ENCODE measurements at regions not wholly inside any gene's neighbourhood (a gene's known extent, or its start where the extent isn't known, plus 50 kb on each side); places are given as distances from the start of the nearest gene placed in this dataset.
"Not testable (repeated sequence)": the region's sequence is repeated elsewhere in the genome, so short reads cannot be mapped to it uniquely, and the experiment has no call there.

GRCh38 chr12:42020226-42020625 is 124.4 kb downstream of the GXYLT1 start:
- Histone ChIP-seq H3K9me3 (replicated peaks) (no peaks in the 10 kb centered on the region), H3K27ac (replicated peaks) (no peak overlapping the region), H3K27me3 (ENCODE audit: low read depth) (no peaks in the 10 kb centered on the region), H3K4me3 (no peak overlapping the region), H3K36me3 (no peaks in the 10 kb centered on the region), H3K4me1 (peaks cover 6% of the 10 kb centered on the region)
- no peak for DNase-seq
- no peak for TF ChIP-seq CTCF (IDR thresholded peaks at IDR 0.05; ENCODE audit: borderline replicate concordance)
- intact Hi-C loops (cut with micrococcal nuclease) = loop anchor here (5.0 kb wide), 1 partner anchor 743 kb away; no protein-coding TSS in a partner anchor

- no peak for TF ChIP-seq CTCF (IDR thresholded peaks at IDR 0.05; ENCODE audit: borderline replicate concordance)
- no peak overlapping the region for H3K27ac ChIP-seq (replicated peaks)
- peaks cover 6% of the 10 kb centered on the region for H3K4me1 ChIP-seq
- no peak for DNase-seq
- no peaks in the 10 kb centered on the region for H3K9me3 ChIP-seq (replicated peaks)
- H3K36me3 ChIP-seq = no peaks in the 10 kb centered on the region
- H3K27me3 ChIP-seq (ENCODE audit: low read depth) = no peaks in the 10 kb centered on the region
- intact Hi-C loops (cut with micrococcal nuclease) = loop anchor here (5.0 kb wide), 1 partner anchor 742 kb away; no protein-coding TSS in a partner anchor
- H3K4me3 ChIP-seq = no peak overlapping the region
Measured at GRCh38 chr12:42019746-42020145, 124.9 kb downstream of the GXYLT1 start.

GRCh38 chr12:42017051-42017450 is 127.6 kb downstream of the GXYLT1 start:
- Histone ChIP-seq H3K27me3 (ENCODE audit: low read depth) (no peaks in the 10 kb centered on the region), H3K4me1 (no peaks in the 10 kb centered on the region), H3K9me3 (replicated peaks) (no peaks in the 10 kb centered on the region), H3K36me3 (no peaks in the 10 kb centered on the region), H3K4me3 (no peak overlapping the region), H3K27ac (replicated peaks) (no peak overlapping the region)
- DNase-seq = no peak
- TF ChIP-seq CTCF (IDR thresholded peaks at IDR 0.05; ENCODE audit: borderline replicate concordance) = no peak
- intact Hi-C loops (cut with micrococcal nuclease) = no loop called here

- Histone ChIP-seq H3K4me3 (no peak overlapping the region), H3K4me1 (no peaks in the 10 kb centered on the region), H3K27me3 (ENCODE audit: low read depth) (no peaks in the 10 kb centered on the region), H3K36me3 (no peaks in the 10 kb centered on the region), H3K27ac (replicated peaks) (no peak overlapping the region), H3K9me3 (replicated peaks) (no peaks in the 10 kb centered on the region)
- intact Hi-C loops (cut with micrococcal nuclease) = no loop called here
- no peak for DNase-seq
- no peak for TF ChIP-seq CTCF (IDR thresholded peaks at IDR 0.05; ENCODE audit: borderline replicate concordance)
Measured at GRCh38 chr12:42015051-42015461, 129.6 kb downstream of the GXYLT1 start.

- intact Hi-C loops (cut with micrococcal nuclease) = not testable (repeated sequence)
Measured at GRCh38 chr12:42012501-42012900, 132.2 kb downstream of the GXYLT1 start.

GRCh38 chr12:42010715-42011114 is 134.0 kb downstream of the GXYLT1 start:
- Histone ChIP-seq H3K4me1 (no peaks in the 10 kb centered on the region), H3K4me3 (no peak overlapping the region), H3K9me3 (replicated peaks) (no peaks in the 10 kb centered on the region), H3K36me3 (no peaks in the 10 kb centered on the region), H3K27ac (replicated peaks) (no peak overlapping the region), H3K27me3 (ENCODE audit: low read depth) (no peaks in the 10 kb centered on the region)
- DNase-seq = no peak
- no peak for TF ChIP-seq CTCF (IDR thresholded peaks at IDR 0.05; ENCODE audit: borderline replicate concordance)
- intact Hi-C loops (cut with micrococcal nuclease) = no loop called here

More at GRCh38 chr12:42012501-42012900, 132.2 kb downstream of the GXYLT1 start:
- not testable (repeated sequence) for H3K27me3 ChIP-seq (ENCODE audit: low read depth); H3K4me1 ChIP-seq; H3K9me3 ChIP-seq (replicated peaks); DNase-seq; H3K27ac ChIP-seq (replicated peaks); H3K4me3 ChIP-seq; H3K36me3 ChIP-seq
